NCI-H2107 (cell line): ENCODE measurements at regions not wholly inside any gene's neighbourhood (a gene's known extent, or its start where the extent isn't known, plus 50 kb on each side); places are given as distances from the start of the nearest gene placed in this dataset.
"Not testable (repeated sequence)": the region's sequence is repeated elsewhere in the genome, so short reads cannot be mapped to it uniquely, and the experiment has no call there.

ENCODE experiments used
- DNase-seq: peaks from one replicate; lab custom pipeline; 2025; lab: John Stamatoyannopoulos, UW

GRCh38 chr16:48680881-48681280 is 70.9 kb upstream of the N4BP1 start:
- no peak for DNase-seq

GRCh38 chr16:48676836-48677235 is 66.9 kb upstream of the N4BP1 start:
- DNase-seq: no peak

GRCh38 chr16:48668184-48668583 is 58.2 kb upstream of the N4BP1 start:
- not testable (repeated sequence) for DNase-seq

- DNase-seq: no peak
Measured at GRCh38 chr16:48659940-48660339, 50.0 kb upstream of the N4BP1 start.
